DND-41 (cell line): ENCODE measurements at regions not wholly inside any gene's neighbourhood (a gene's known extent, or its start where the extent isn't known, plus 50 kb on each side); places are given as distances from the start of the nearest gene placed in this dataset.

Experiments used
- ATAC-seq: fragments of 200-7000 bp; cut with Tn5 transposase; 3 replicates; pipeline ENCODE4 v1.9.1; 2021; ENCODE audit warnings: low read depth; ENCODE audit not compliant: insufficient read depth
- DNase-seq: peaks from one replicate; pipeline ENCODE4 v3.0.0-alpha.2; 2020
- H2AFZ ChIP-seq: 2 replicates; pipeline ENCODE4 v1.6.0; 2012; ENCODE audit warnings: low read depth, low read length
- H3K27ac ChIP-seq: 2 replicates; pipeline ENCODE4 v1.5.1; 2012; ENCODE audit warnings: low read length, inconsistent platforms
- H3K27me3 ChIP-seq: fragments of 200-600 bp; sonication (generic); 2 replicates; pipeline ENCODE4 v1.6.0; 2012; ENCODE audit warnings: low read length, mild to moderate bottlenecking, inconsistent platforms; ENCODE audit not compliant: insufficient read depth, poor library complexity
- H3K36me3 ChIP-seq: 2 replicates; pipeline ENCODE4 v1.5.1; 2012; ENCODE audit warnings: low read length, inconsistent platforms; ENCODE audit not compliant: insufficient read depth
- H3K4me1 ChIP-seq: 2 replicates; pipeline ENCODE4 v1.5.1; 2012; ENCODE audit warnings: mild to moderate bottlenecking, low read length; ENCODE audit not compliant: insufficient read depth
- H3K4me2 ChIP-seq: 2 replicates; pipeline ENCODE4 v1.6.0; 2012; ENCODE audit warnings: mild to moderate bottlenecking, moderate library complexity, low read length, inconsistent platforms; ENCODE audit not compliant: insufficient read depth
- H3K4me3 ChIP-seq, 2 experiments: fragments of 200-600 bp in 1 of 2; shearing (Covaris generic) in 1 of 2; 2 replicates each; pipeline ENCODE4 v1.5.1; 2012 to 2016; ENCODE audit warnings: inconsistent platforms in 2 of 2, low read length in 2 of 2, mild to moderate bottlenecking in 2 of 2, low read depth in 1 of 2, moderate library complexity in 1 of 2
- H3K79me2 ChIP-seq: 2 replicates; pipeline ENCODE4 v1.6.0; 2012; ENCODE audit warnings: low read length, inconsistent platforms; ENCODE audit not compliant: insufficient read depth
- H3K9ac ChIP-seq: 2 replicates; pipeline ENCODE4 v1.6.0; 2012; ENCODE audit warnings: low read depth, mild to moderate bottlenecking, inconsistent platforms, low read length, moderate library complexity
- H3K9me3 ChIP-seq: 2 replicates; pipeline ENCODE4 v1.5.1; 2012; ENCODE audit warnings: low read length, moderate library complexity, mild to moderate bottlenecking, inconsistent platforms; ENCODE audit not compliant: insufficient read depth, severe bottlenecking
- H4K20me1 ChIP-seq: 2 replicates; pipeline ENCODE4 v1.6.0; 2012; ENCODE audit warnings: low read length; ENCODE audit not compliant: insufficient read depth
- CTCF ChIP-seq: IDR thresholded peaks from 2 replicates; pipeline ENCODE4 v1.5.1; 2012; ENCODE audit warnings: borderline replicate concordance, low read length, moderate library complexity, mild to moderate bottlenecking; ENCODE audit not compliant: poor library complexity, severe bottlenecking; ENCODE audit errors: extremely low read depth
- EZH2 ChIP-seq: IDR thresholded peaks from 3 replicates; pipeline ENCODE4 v1.6.1; 2012; ENCODE audit warnings: borderline replicate concordance, low read depth, mild to moderate bottlenecking, moderate library complexity, low read length, inconsistent platforms; ENCODE audit not compliant: severe bottlenecking

GRCh38 chr4:187389420-187389819 is 606.2 kb upstream of the ZFP42 start:
- H3K9me3 ChIP-seq = no peaks in the 10 kb centered on the region
- DNase-seq (no peak), ATAC-seq (no peak)
- no peak overlapping the region for H2AFZ ChIP-seq
- H3K27me3 ChIP-seq = no peaks in the 10 kb centered on the region
- H3K27ac ChIP-seq = no peak overlapping the region
- H3K9ac ChIP-seq = no peak overlapping the region
- no peak overlapping the region for H3K4me3 ChIP-seq
- no peaks in the 10 kb centered on the region for H3K36me3 ChIP-seq
- no peaks in the 10 kb centered on the region for H3K4me1 ChIP-seq
- no peaks in the 10 kb centered on the region for H3K79me2 ChIP-seq
- H4K20me1 ChIP-seq = no peaks in the 10 kb centered on the region
- no peak overlapping the region for H3K4me2 ChIP-seq
- TF ChIP-seq EZH2 = no peak
- no peak for TF ChIP-seq CTCF

GRCh38 chr4:187390646-187391045 is 604.9 kb upstream of the ZFP42 start:
- H3K4me3 ChIP-seq = no peak overlapping the region
- TF ChIP-seq EZH2 = no peak
- no peak for TF ChIP-seq CTCF
- H3K27me3 ChIP-seq = no peaks in the 10 kb centered on the region
- H3K9me3 ChIP-seq = no peaks in the 10 kb centered on the region
- no peaks in the 10 kb centered on the region for H3K4me1 ChIP-seq
- H2AFZ ChIP-seq = no peak overlapping the region
- H4K20me1 ChIP-seq = no peaks in the 10 kb centered on the region
- no peak for DNase-seq
- ATAC-seq = no peak
- no peaks in the 10 kb centered on the region for H3K79me2 ChIP-seq
- H3K4me2 ChIP-seq = no peak overlapping the region
- no peak overlapping the region for H3K9ac ChIP-seq
- H3K36me3 ChIP-seq = no peaks in the 10 kb centered on the region
- no peak overlapping the region for H3K27ac ChIP-seq

- Histone ChIP-seq H3K27me3 (no peaks in the 10 kb centered on the region), H3K36me3 (no peaks in the 10 kb centered on the region), H4K20me1 (no peaks in the 10 kb centered on the region), H3K27ac (no peak overlapping the region), H3K79me2 (no peaks in the 10 kb centered on the region), H3K9me3 (no peaks in the 10 kb centered on the region), H3K9ac (no peak overlapping the region), H2AFZ (no peak overlapping the region), H3K4me3 (no peak overlapping the region), H3K4me1 (no peaks in the 10 kb centered on the region), H3K4me2 (no peak overlapping the region)
- no peak for TF ChIP-seq CTCF
- TF ChIP-seq EZH2 = no peak
- no peak for ATAC-seq
- no peak for DNase-seq
Observed at GRCh38 chr4:187393531-187394344, 601.8 kb upstream of the ZFP42 start.
